ENCODE measurements at regions not wholly inside any gene's neighbourhood (a gene's known extent, or its start where the extent isn't known, plus 50 kb on each side); places are given as distances from the start of the nearest gene placed in this dataset.
"Not testable (repeated sequence)": the region's sequence is repeated elsewhere in the genome, so short reads cannot be mapped to it uniquely, and the experiment has no call there.

- not testable (repeated sequence) for H3K4me1 ChIP-seq (ENCODE audit: control insufficient read depth, insufficient read depth, low read length); H3K36me3 ChIP-seq (ENCODE audit: control insufficient read depth, insufficient read depth, low read length); DNase-seq (ENCODE audit: low read depth, low spot score); H3K27ac ChIP-seq (ENCODE audit: low read length); H3K27me3 ChIP-seq (ENCODE audit: control insufficient read depth, insufficient read depth, low read length); H3K4me3 ChIP-seq (ENCODE audit: low read length); H3K9me3 ChIP-seq (ENCODE audit: control insufficient read depth, insufficient read depth, low read length)
- WGBS (ENCODE audit: insufficient coverage, insufficient read length), result no CpG with 5 or more reads among the region's 9 CpGs
Observed at GRCh38 chr9:41754822-41755221, 374.4 kb downstream of the CNTNAP3B start.

GRCh38 chr9:41754403-41754802, 374.8 kb downstream of the CNTNAP3B start:
- no CpG with 5 or more reads among the region's 15 CpGs for WGBS (ENCODE audit: insufficient coverage, insufficient read length)
- not testable (repeated sequence) for H3K9me3 ChIP-seq (ENCODE audit: control insufficient read depth, insufficient read depth, low read length); H3K4me1 ChIP-seq (ENCODE audit: control insufficient read depth, insufficient read depth, low read length); H3K27ac ChIP-seq (ENCODE audit: low read length); H3K27me3 ChIP-seq (ENCODE audit: control insufficient read depth, insufficient read depth, low read length); H3K4me3 ChIP-seq (ENCODE audit: low read length); DNase-seq (ENCODE audit: low read depth, low spot score); H3K36me3 ChIP-seq (ENCODE audit: control insufficient read depth, insufficient read depth, low read length)

GRCh38 chr9:41741897-41742296, 387.3 kb downstream of the CNTNAP3B start:
- H3K9me3 ChIP-seq (ENCODE audit: control insufficient read depth, insufficient read depth, low read length); H3K4me3 ChIP-seq (ENCODE audit: low read length); H3K36me3 ChIP-seq (ENCODE audit: control insufficient read depth, insufficient read depth, low read length); DNase-seq (ENCODE audit: low read depth, low spot score); H3K27me3 ChIP-seq (ENCODE audit: control insufficient read depth, insufficient read depth, low read length); H3K27ac ChIP-seq (ENCODE audit: low read length); H3K4me1 ChIP-seq (ENCODE audit: control insufficient read depth, insufficient read depth, low read length): not testable (repeated sequence)
- no CpG with 5 or more reads among the region's 16 CpGs for WGBS (ENCODE audit: insufficient coverage, insufficient read length)

GRCh38 chr9:41741173-41741572, 388.1 kb downstream of the CNTNAP3B start:
- not testable (repeated sequence) for H3K4me3 ChIP-seq (ENCODE audit: low read length); H3K27ac ChIP-seq (ENCODE audit: low read length); H3K27me3 ChIP-seq (ENCODE audit: control insufficient read depth, insufficient read depth, low read length); DNase-seq (ENCODE audit: low read depth, low spot score); H3K9me3 ChIP-seq (ENCODE audit: control insufficient read depth, insufficient read depth, low read length); H3K36me3 ChIP-seq (ENCODE audit: control insufficient read depth, insufficient read depth, low read length); H3K4me1 ChIP-seq (ENCODE audit: control insufficient read depth, insufficient read depth, low read length)
- WGBS (ENCODE audit: insufficient coverage, insufficient read length), result no CpG with 5 or more reads among the region's 5 CpGs

GRCh38 chr9:41738681-41739080, 390.5 kb downstream of the CNTNAP3B start:
- H3K4me1 ChIP-seq (ENCODE audit: control insufficient read depth, insufficient read depth, low read length); H3K9me3 ChIP-seq (ENCODE audit: control insufficient read depth, insufficient read depth, low read length); H3K4me3 ChIP-seq (ENCODE audit: low read length); H3K27ac ChIP-seq (ENCODE audit: low read length); H3K36me3 ChIP-seq (ENCODE audit: control insufficient read depth, insufficient read depth, low read length); H3K27me3 ChIP-seq (ENCODE audit: control insufficient read depth, insufficient read depth, low read length); DNase-seq (ENCODE audit: low read depth, low spot score): not testable (repeated sequence)
- WGBS (ENCODE audit: insufficient coverage, insufficient read length), result no CpG with 5 or more reads among the region's 5 CpGs

- H3K36me3 ChIP-seq (ENCODE audit: control insufficient read depth, insufficient read depth, low read length); H3K9me3 ChIP-seq (ENCODE audit: control insufficient read depth, insufficient read depth, low read length); H3K27ac ChIP-seq (ENCODE audit: low read length); H3K4me3 ChIP-seq (ENCODE audit: low read length); H3K27me3 ChIP-seq (ENCODE audit: control insufficient read depth, insufficient read depth, low read length); DNase-seq (ENCODE audit: low read depth, low spot score); H3K4me1 ChIP-seq (ENCODE audit: control insufficient read depth, insufficient read depth, low read length): not testable (repeated sequence)
- no CpG with 5 or more reads among the region's 13 CpGs for WGBS (ENCODE audit: insufficient coverage, insufficient read length)
Observed at GRCh38 chr9:41699190-41699589, 430.0 kb downstream of the CNTNAP3B start.

GRCh38 chr9:41697080-41697479, 432.1 kb downstream of the CNTNAP3B start:
- not testable (repeated sequence) for H3K4me1 ChIP-seq (ENCODE audit: control insufficient read depth, insufficient read depth, low read length); H3K4me3 ChIP-seq (ENCODE audit: low read length); H3K36me3 ChIP-seq (ENCODE audit: control insufficient read depth, insufficient read depth, low read length); H3K9me3 ChIP-seq (ENCODE audit: control insufficient read depth, insufficient read depth, low read length); H3K27me3 ChIP-seq (ENCODE audit: control insufficient read depth, insufficient read depth, low read length); DNase-seq (ENCODE audit: low read depth, low spot score); H3K27ac ChIP-seq (ENCODE audit: low read length)
- no CpG with 5 or more reads among the region's 4 CpGs for WGBS (ENCODE audit: insufficient coverage, insufficient read length)

- DNase-seq (ENCODE audit: low read depth, low spot score); H3K27ac ChIP-seq (ENCODE audit: low read length); H3K36me3 ChIP-seq (ENCODE audit: control insufficient read depth, insufficient read depth, low read length); H3K4me1 ChIP-seq (ENCODE audit: control insufficient read depth, insufficient read depth, low read length); H3K27me3 ChIP-seq (ENCODE audit: control insufficient read depth, insufficient read depth, low read length); H3K4me3 ChIP-seq (ENCODE audit: low read length); H3K9me3 ChIP-seq (ENCODE audit: control insufficient read depth, insufficient read depth, low read length): not testable (repeated sequence)
- WGBS (ENCODE audit: insufficient coverage, insufficient read length), result no CpG with 5 or more reads among the region's 23 CpGs
Observed at GRCh38 chr9:41679312-41679711, 449.9 kb downstream of the CNTNAP3B start.

GRCh38 chr9:41663497-41664036, 465.7 kb downstream of the CNTNAP3B start:
- not testable (repeated sequence) for H3K9me3 ChIP-seq (ENCODE audit: control insufficient read depth, insufficient read depth, low read length); H3K36me3 ChIP-seq (ENCODE audit: control insufficient read depth, insufficient read depth, low read length); H3K4me1 ChIP-seq (ENCODE audit: control insufficient read depth, insufficient read depth, low read length); H3K27ac ChIP-seq (ENCODE audit: low read length); H3K27me3 ChIP-seq (ENCODE audit: control insufficient read depth, insufficient read depth, low read length); DNase-seq (ENCODE audit: low read depth, low spot score)
- peak overlapping the region; percentile 20; the same call in 1 of the 2 replicates for H3K4me3 ChIP-seq (ENCODE audit: low read length)
- WGBS (ENCODE audit: insufficient coverage, insufficient read length), result no CpG with 5 or more reads among the region's 29 CpGs

GRCh38 chr9:41658706-41659105, 469.6 kb upstream of the ZNG1F start:
- not testable (repeated sequence) for H3K36me3 ChIP-seq (ENCODE audit: control insufficient read depth, insufficient read depth, low read length); H3K9me3 ChIP-seq (ENCODE audit: control insufficient read depth, insufficient read depth, low read length); DNase-seq (ENCODE audit: low read depth, low spot score); H3K4me3 ChIP-seq (ENCODE audit: low read length); H3K27me3 ChIP-seq (ENCODE audit: control insufficient read depth, insufficient read depth, low read length); H3K27ac ChIP-seq (ENCODE audit: low read length); H3K4me1 ChIP-seq (ENCODE audit: control insufficient read depth, insufficient read depth, low read length)
- no CpG with 5 or more reads among the region's 10 CpGs for WGBS (ENCODE audit: insufficient coverage, insufficient read length)

- H3K27ac ChIP-seq (ENCODE audit: low read length); H3K27me3 ChIP-seq (ENCODE audit: control insufficient read depth, insufficient read depth, low read length); H3K4me1 ChIP-seq (ENCODE audit: control insufficient read depth, insufficient read depth, low read length); H3K9me3 ChIP-seq (ENCODE audit: control insufficient read depth, insufficient read depth, low read length); H3K4me3 ChIP-seq (ENCODE audit: low read length); DNase-seq (ENCODE audit: low read depth, low spot score); H3K36me3 ChIP-seq (ENCODE audit: control insufficient read depth, insufficient read depth, low read length): not testable (repeated sequence)
- WGBS (ENCODE audit: insufficient coverage, insufficient read length), result no CpG with 5 or more reads among the region's 2 CpGs
Observed at GRCh38 chr9:41658116-41658515, 469.0 kb upstream of the ZNG1F start.

Measured in iPS DF 6.9 (cell line).